Stomach (tissue), 4 donors: ENCODE measurements at regions not wholly inside any gene's neighbourhood (a gene's known extent, or its start where the extent isn't known, plus 50 kb on each side); places are given as distances from the start of the nearest gene placed in this dataset.

Experiments
- POLR2A ChIP-seq, 4 donors: fragments of 450-650 bp; IDR thresholded peaks; one replicate each; pipeline ENCODE4 v1.6.1; 2016; ENCODE audit warnings: antibody characterized with exemption in 4 of 4, control low read depth in 2 of 4, mild to moderate bottlenecking in 1 of 4, moderate library complexity in 1 of 4
- POLR2AphosphoS5 ChIP-seq, 3 donors: sonication (generic); formaldehyde crosslinking; IDR thresholded peaks; one replicate each; pipeline ENCODE4 v1.6.1; 2016; ENCODE audit warnings: antibody characterized with exemption in 3 of 3

- TF ChIP-seq POLR2AphosphoS5 (IDR thresholded peaks at IDR 0.05), result no peak
- no peak for TF ChIP-seq POLR2A (IDR thresholded peaks at IDR 0.05)
These were observed 441.4 kb downstream of the DIPK2A start for GRCh38 chr3:144413068-144413467.
